ENCODE measurements at regions not wholly inside any gene's neighbourhood (a gene's known extent, or its start where the extent isn't known, plus 50 kb on each side); places are given as distances from the start of the nearest gene placed in this dataset.

- Histone ChIP-seq H3K27me3 (ENCODE audit: control insufficient read depth in 2 of 2, insufficient read depth in 2 of 2, low read length in 2 of 2) (peaks cover 0 to 3% of the 10 kb centered on the region in 2 experiments), H3K9me1 (replicated peaks; ENCODE audit: control insufficient read depth, extremely low read depth, insufficient read depth, low read length) (no peaks in the 10 kb centered on the region), H3K4me2 (ENCODE audit: insufficient read depth, low read length) (no peak overlapping the region), H3K36me3 (ENCODE audit: control insufficient read depth in 2 of 2, extremely low read depth in 1 of 2, insufficient read depth in 2 of 2, low read length in 2 of 2) (no peaks in the 10 kb centered on the region), H3K79me2 (ENCODE audit: control insufficient read depth, insufficient read depth, low read length) (no peaks in the 10 kb centered on the region), H2AFZ (ENCODE audit: low read depth, low read length) (no peak overlapping the region), H3K4me3 (replicated peaks in 1 of 3; ENCODE audit: insufficient read depth in 1 of 3, low read depth in 1 of 3, low read length in 3 of 3) (no peak overlapping the region), H4K20me1 (replicated peaks; ENCODE audit: control insufficient read depth, extremely low read depth, insufficient read depth, low read length) (no peaks in the 10 kb centered on the region), H3K9ac (replicated peaks; ENCODE audit: extremely low read depth, insufficient read depth, low read length) (no peak overlapping the region), H3K9me3 (replicated peaks; ENCODE audit: control insufficient read depth, insufficient read depth, low read length) (no peaks in the 10 kb centered on the region), H3K4me1 (ENCODE audit: control insufficient read depth, extremely low read depth, insufficient read depth, low read length) (peaks cover 10% of the 10 kb centered on the region), H3K27ac (ENCODE audit: insufficient read depth, low read depth, low read length) (no peak overlapping the region)
- dilution Hi-C loops (cut with MboI; ENCODE audit: extremely low pct_ligation_motif_present, low sequenced_read_pairs) (no loop called here), intact Hi-C loops (cut with micrococcal nuclease) (no loop called here)
- ChIA-PET CTCF (interaction anchor here (1.0 to 1.3 kb wide), 2 partner anchors 10 to 25 kb away, joined by 3 to 5 read pairs; no protein-coding TSS in a partner anchor), POLR2A (no interaction called here)
- no peak for FAIRE-seq
- TF ChIP-seq CTCF (IDR thresholded peaks at IDR 0.05; ENCODE audit: extremely low read depth in 1 of 2, insufficient read depth in 1 of 2, low read depth in 1 of 2, low read length in 2 of 2) = no peak
- TF ChIP-seq JUN (IDR thresholded peaks at IDR 0.05; ENCODE audit: borderline replicate concordance, insufficient read depth, insufficient read length, low read depth) = no peak
- no peak for TF ChIP-seq MAX (IDR thresholded peaks at IDR 0.05; ENCODE audit: insufficient read depth, insufficient read length)
- no peak for TF ChIP-seq MYC (IDR thresholded peaks at IDR 0.05; ENCODE audit: low read depth, low read length)
- no peak for TF ChIP-seq POLR2AphosphoS5 (IDR thresholded peaks at IDR 0.05; ENCODE audit: insufficient read depth, low read depth, low read length)
- TF ChIP-seq EZH2 (IDR thresholded peaks at IDR 0.05; ENCODE audit: borderline replicate concordance, low read depth, low read length, severe bottlenecking) = no peak
- TF ChIP-seq POLR2A (IDR thresholded peaks at IDR 0.05; ENCODE audit: low read depth, low read length) = no peak
- no peak for TF ChIP-seq GATA2 (IDR thresholded peaks at IDR 0.05; ENCODE audit: insufficient read depth, insufficient read length, low read depth, low read length)
- TF ChIP-seq FOS (IDR thresholded peaks at IDR 0.05; ENCODE audit: borderline replicate concordance, insufficient read depth, low read length) = no peak
- BruUV-seq (replicated peaks) = no TSS peak
- DNase-seq (ENCODE audit: low read depth, low spot score) = no peak
Measured at GRCh38 chr2:190744041-190744440, 95.2 kb downstream of the NAB1 start.
